ENCODE measurements at regions not wholly inside any gene's neighbourhood (a gene's known extent, or its start where the extent isn't known, plus 50 kb on each side); places are given as distances from the start of the nearest gene placed in this dataset.
A peak's percentile ranks its signal among the peaks of the same experiment; 100 is the strongest.

DNA sequence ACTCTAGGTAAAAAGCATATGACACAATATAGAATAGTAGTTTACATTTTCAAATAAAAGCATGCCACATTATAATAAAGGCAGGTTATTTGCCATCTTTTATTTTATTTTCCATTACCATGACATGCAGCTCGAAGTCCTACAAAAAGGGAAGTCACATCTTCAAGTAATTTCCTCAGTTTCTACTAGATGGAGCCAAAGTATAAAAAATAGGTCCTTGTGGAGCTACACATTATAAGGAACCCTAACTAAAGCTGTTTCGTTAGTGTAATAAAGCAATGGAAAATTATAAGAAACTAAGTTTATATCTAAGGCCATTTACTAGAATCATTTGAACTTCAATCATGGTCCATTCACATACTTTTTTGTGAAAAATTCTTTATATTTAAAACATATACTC lies 674.5 kb downstream of the KCNJ3 start:
- no peak for DNase-seq

DNA sequence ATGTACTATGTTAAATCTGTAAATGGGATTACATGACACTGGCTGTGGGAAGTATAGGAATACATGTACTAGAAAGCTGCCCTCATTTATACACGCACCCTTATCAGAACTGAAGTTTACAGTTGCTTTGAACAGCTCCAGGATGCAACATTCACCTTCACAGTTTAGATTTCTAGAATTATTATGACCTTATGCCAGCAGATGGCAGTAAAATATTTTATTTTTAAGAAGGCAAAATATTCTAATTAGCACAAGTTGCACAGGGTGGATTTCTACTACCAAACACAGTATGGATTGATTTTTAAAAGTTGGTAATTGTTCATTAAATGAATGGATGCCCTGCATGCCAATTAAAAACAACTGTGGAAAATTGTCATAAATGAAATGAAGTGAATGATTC lies 670.4 kb downstream of the KCNJ3 start:
- no peak for DNase-seq

DNA sequence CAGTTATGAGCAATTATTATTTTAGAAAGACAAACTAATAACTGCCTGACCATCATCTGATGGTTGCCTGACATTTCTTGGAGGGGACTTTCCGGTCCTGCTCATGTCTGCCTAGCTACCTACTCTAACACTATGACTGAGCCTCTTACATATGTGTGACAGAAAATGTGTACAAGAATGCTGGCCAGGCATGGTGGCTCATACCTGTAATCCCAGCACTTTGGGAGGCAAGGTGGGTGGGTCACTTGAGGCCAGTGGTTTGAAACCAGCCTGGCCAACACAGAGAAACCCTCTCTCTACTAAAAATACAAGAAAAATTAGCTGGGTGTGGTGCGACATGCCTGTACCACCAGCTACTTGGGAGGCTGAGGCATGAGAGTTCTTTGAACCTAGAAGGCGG lies 666.3 kb downstream of the KCNJ3 start:
- no peak for DNase-seq

DNA sequence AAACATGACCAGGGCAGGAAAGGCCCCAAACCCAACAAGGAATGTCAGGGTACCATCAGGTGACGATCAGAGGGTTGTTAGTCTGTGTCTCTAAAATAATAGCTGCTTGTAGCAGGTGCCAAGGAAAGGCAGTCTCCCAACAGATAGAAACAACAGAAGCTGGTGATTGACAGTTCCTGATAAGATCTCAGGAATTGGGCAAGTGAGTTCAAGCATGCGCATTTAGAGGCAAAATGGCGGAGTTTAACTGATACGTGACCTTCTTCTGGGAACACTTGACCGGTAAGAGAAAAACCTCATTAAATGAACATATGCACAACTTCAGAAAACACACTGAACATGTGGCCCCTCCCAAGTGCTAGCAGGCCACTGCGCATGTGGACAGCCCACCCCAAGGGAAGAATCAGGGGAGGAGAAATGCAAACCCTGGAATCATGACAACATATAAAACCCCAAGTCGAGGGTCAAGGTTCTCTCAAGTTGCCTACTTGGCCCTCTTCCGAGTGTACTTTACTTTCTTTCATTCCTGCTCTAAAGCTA lies 664.9 kb downstream of the KCNJ3 start:
- no peak for DNase-seq

DNA sequence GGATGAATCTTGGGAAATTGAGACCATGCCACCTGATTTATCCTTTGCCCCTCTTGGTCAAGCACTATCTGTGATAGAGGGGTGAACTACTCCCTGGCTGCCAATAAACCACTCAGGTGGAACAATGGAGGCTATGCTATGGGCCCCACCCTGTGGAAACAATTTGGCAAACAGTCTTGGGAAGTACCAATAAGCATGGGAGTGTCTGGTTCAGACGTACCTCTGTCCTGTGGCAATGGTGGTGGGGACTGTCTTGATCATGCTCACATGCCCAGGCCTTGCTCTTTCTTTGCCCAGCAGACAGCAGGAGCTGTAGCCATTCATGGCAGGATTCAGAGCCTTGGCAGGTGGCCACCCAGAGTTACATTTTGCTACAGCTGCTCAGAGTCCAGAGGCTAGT lies 658.7 kb downstream of the KCNJ3 start:
- DNase-seq = no peak

DNA sequence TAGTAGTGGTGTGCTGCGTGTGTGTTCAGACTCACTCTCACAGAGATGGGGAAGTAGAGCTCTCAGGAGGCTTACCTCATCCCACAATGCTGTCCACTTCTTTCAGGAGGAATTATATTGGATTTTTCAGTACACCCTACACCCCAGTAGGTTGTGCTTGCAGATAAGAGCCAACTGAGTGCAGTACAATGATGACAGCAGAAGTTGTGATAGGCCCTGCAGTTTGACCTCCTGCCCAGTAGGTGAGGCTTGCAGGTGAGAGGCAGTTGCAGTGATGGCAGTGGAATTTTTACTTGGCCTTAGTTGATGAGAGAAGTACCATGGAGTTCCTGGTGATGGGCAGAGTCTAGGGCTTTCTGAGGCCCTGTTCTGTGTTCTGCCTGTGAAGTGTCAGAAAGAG lies 657.8 kb downstream of the KCNJ3 start:
- DNase-seq = no peak

DNA sequence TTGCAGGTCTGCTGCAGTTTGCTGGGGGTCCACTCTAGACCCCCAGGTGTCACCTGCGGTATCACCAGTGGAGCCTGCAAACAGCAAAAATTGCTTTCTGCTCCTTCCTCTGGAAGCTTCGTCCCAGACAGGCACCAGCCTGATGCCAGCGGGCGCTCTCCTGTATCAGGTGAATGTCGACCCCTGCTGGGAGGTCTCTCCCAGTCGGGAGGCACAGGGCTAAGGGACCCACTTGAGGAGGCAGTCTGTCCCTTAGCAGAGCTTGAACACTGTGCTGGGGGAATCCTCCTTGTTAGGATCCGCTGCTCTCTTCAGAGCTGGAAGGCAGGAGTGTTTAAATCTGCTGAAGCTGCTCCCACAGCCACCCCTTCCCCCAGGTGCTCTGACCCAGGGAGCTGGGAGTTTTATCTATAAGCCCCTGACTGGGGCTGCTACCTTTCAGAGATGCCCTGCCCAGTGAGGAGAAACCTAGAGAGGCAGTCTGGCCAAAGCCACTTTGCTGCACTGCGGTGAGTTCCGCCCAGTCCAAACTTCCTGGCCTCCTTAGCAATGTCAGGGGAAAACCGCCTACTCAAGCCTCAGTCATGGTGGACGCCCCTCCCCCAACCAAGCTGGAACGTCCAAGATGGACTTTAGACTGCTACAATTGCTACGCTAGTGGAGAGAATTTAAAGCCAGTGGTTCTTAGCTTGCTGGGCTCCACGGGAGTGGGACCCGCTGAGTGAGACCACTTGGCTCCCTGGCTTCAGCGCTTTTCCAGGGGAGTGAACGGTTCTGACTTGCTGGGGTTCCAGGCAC lies 652.5 kb downstream of the KCNJ3 start:
- DNase-seq = no peak

DNA sequence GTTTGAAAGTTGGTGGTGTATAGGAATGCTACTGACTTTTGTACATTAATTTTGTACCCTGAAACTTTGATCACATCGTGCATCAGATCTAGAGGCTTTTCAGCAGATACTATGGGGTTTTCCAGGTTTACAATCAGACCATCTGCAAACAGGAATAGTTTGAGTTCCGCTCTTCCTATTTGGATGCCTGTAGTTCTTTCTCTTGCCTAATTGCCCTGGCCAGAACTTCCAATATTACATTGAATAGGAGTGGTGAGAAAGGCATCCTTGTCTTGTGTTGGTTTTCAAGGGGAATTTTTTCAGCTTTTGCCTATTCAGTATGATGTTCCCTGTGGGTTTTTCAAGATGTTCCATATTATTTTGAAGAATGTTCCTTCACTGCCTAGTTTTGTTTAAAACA lies 633.5 kb downstream of the KCNJ3 start:
- no peak for DNase-seq

DNA sequence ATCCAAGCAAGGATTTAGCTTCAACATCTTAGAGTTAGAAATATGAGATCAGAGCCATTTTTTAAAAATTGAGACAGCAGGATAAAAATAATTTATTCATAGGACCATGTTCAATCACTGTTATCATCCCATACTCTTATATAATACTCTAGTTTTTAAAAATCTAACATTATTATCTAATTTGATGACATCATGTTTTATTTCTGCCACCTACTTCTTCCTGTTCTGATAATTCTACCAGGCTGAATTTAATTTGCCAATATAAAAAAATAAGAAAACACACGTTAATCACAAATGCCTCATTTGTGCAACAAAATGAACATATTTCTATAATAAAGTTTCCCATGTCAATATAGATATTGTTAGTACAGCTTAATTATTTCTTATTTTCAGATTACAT lies 621.7 kb downstream of the KCNJ3 start:
- no peak for DNase-seq

DNA sequence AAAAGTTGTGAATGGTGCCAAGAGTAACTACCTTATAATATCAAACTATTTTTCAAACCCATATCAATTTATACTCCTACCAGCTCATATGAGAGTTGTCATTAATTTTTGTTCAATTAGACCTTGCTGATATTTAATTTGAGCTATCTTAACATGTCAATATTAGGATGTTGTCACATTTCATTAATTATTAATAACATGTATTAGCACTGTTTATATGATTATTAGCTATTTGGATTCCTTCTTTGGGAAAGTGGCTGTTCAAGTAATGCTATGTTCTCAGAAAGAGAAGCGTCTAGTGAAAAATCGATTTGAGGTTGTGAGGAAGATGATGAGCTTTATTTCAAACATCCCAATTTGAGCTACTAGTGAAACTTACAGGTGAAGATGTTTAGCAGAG lies 620.2 kb downstream of the KCNJ3 start:
- DNase-seq = no peak

DNA sequence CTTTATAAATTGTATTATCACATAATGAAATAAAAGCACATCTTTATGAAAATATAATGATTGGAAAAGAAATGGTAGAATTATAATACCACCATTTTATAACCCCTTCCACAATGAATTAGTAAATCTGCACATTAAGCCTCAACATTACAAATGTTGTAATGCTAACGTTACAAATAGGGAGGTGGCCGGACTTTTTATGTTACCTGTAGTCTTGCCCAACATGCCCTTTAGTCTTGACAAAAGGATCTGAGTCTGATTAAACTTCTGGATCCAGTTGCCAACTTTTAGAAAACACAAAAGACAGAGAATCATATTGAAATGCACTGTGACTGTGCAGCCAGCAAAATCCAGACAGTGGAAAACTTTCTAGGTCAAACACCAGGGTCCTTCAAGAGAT lies 617.3 kb downstream of the KCNJ3 start:
- no peak for DNase-seq

DNA sequence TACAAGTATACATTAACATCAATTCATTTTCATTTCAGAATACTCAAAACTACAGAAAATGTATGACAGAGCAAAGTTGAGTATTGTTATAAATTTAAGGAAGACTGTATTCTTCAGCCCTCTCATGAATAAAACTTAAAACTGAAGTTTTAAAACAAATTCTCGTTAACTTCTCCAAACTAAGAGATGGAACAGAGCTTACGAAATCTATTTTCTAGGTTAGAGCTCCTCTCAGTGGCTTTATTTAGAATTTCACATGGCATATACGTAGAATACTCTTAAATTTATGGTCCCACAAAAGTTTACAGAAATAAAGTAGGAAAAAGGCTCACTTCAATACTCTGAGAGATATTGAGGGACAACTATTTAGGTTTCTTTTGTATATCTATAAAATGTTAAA lies 612.1 kb downstream of the KCNJ3 start:
- no peak for DNase-seq

DNA sequence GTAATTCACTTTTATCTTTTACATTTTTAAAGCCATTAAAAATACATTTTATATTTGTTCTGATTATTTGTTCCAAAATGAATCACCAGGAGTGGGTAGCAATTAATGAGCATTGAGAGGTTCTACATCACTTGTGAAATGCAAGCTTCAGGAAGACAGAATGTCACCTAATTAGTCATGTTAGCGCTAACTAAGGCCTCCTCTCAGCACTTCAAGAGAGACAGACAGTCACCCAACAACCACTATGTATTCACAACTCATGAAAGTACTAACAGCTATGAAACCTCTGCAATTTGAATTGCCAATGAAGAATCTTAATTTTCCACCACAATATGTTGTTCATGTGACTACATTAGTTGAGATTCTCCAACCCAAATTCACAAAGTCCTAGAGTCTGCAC lies 611.0 kb downstream of the KCNJ3 start:
- DNase-seq = no peak

DNA sequence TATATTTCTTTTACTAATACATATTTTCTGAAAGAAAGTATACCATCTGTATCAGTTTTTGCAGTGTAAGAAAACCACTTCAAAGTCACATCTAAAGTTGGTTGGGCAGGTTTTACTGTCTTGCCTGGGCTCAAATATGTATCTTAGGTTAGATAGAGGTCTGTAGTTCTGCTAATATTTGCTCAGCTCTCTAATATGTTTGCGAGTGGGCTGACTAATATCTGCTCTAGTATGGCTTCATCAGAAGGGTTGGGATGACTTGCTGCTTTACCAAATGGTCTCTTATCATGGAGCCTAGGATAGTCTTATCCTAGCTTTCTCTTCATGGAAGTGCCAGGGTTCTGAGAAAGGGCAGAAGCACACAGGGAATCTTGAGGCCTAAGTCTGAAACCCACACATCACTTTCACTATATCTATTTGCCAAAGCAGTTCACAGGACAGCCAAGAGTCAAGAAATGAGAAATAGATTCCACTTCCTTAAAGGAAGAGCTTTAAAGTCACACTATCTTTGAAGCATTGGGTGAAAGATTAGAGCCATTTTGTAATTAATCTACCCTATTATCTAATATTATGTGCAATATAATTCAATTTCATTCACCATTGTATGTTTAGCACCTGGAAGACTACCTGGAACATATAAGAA lies 610.0 kb downstream of the KCNJ3 start:
- no peak for DNase-seq

DNA sequence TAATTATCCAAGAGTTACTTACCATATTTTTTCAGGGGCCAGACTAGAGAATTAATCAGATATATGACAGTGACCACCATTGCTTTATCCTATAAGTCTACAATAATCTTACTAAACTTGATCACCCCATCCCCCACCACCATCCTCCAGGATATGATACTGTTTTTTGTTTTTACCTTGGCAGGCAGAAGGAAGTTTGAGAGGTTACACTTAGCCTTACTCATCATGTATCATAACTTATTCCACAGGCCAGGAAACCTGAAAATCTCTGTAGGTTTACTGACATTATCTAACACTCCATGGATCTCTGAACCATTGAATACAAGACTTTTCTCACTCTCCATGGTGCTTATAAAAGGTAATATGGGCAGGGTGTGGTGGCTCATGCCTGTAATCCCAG lies 602.7 kb downstream of the KCNJ3 start:
- no peak for DNase-seq

DNA sequence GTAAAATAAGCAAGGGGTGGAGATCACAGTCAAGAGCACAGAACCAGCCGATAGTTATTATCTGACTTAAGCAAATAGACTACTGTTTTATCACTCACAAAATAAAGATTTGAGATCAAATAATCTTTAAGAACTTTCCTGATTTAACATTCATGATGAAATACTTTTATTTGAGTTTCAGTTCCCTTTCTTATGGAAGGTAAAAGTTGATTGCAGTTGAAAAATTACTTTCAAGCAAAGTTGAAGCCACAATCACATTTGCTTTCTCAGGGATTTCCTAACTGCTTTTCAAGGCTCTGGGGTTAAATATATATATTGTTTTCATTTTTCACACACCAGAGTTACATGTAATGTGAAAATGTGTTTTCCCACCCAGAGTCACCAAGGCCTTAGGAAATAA lies 599.5 kb downstream of the KCNJ3 start:
- no peak for DNase-seq

DNA sequence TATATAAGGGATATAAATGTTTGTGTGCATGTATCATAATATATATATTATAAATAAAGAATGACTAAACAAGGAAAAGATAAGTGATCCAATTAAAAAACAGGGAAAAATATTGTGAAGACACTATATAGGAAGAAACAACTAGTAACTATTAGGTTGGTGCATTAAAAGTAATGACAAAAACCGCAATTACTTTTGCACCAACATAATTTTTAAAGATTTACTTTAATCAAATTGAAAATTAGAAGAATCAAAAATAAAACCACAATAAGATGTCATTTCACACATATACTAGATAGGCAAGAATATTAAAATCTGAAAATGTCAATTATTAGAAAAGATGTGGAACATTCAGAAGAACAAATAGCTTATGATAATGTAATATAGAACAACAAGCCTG lies 595.9 kb downstream of the KCNJ3 start:
- no peak for DNase-seq

DNA sequence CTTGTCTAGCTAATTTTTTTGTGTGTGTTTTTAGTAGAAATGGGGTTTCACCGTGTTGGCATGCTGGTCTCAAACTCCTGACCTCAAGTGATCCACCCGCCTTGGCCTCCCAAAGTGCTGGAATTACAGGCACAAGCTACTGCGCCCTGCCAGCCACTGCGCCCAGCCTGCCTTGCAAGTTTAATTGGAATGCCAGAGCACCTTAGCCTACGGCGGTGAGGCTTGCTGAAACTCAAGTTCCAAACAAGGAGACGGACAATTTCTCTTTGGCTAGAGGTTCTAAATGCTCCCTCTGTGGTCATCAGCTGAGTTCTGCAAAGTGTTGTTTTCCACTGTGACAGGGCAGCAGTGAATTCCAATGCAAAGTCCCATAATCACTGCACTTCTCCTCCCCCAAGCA lies 583.4 kb downstream of the KCNJ3 start:
- DNase-seq = no peak

DNA sequence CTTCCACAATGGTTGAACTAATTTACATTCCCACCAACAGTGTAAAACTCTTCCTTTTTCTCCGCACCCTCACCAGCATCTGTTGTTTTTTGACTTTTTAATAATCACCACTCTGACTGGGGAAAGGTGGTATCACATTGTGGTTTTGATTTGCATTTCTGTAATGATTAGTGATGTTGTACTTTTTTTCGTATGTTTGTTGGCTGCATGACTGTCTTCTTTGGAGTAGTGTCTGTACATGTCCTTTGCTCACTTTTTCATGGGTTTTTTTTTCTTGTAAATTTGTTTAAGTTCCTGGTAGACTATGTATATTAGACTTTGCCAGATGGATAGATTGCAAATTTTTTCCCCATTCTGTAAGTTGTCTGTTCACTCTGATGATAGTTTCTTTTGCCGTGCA lies 574.8 kb downstream of the KCNJ3 start:
- DNase-seq = no peak

DNA sequence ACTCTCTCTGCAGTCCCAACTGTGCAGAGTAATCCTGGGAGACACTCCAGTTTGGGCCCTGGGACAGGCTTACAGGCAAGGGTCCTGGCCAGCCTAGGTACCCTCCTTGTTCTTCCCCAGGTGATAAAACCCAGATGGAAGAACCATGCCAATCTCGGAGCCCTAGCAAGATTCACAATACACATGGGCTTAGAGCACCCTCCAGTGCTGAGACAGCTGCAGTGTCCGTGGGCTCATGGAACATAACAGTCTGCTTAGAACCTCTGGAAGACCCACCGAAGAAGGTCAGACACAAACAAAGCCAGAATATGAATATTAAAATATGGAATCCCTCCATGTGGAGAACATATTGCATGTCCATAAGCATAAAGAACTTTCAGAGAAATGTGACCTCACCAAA lies 568.1 kb downstream of the KCNJ3 start:
- DNase-seq = no peak

DNA sequence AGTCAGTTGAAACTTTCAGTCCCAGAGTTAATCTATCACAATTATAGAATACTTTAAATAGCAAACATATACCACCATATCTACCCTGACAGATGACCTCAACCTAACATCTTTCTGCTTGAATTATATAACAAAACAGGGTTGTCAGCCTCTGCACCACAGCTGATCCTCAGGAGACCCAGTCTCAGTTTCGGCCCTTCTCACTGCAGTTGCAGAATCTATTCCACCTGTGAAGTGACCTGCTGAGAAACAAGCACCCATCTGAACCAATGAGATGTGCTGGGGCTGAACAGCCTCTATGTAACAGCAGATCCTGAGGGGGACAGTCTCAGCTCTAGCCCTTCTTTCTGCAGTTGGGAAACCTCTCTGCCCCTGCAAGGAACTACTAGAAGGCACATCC lies 567.6 kb downstream of the KCNJ3 start:
- DNase-seq = no peak

DNA sequence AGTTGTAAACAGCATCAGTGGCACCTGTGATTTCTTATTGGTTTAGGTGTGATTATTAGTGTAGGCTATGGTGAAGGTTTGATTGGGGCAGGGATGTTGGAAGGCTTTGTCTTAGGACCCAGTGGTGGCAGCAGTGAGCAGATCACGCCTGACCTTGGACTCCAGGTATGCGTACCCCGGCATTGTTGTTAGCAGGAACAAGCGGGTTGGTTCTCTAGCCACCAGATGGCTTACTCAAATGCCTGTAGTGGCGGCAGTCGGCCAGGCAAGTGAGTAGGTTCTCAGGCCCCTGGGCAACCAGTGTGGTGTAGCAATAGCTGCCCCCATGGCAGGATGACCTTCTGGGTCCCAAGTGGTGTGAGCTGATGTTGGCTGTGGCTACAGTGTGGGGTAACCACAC lies 558.3 kb downstream of the KCNJ3 start:
- DNase-seq = no peak

DNA sequence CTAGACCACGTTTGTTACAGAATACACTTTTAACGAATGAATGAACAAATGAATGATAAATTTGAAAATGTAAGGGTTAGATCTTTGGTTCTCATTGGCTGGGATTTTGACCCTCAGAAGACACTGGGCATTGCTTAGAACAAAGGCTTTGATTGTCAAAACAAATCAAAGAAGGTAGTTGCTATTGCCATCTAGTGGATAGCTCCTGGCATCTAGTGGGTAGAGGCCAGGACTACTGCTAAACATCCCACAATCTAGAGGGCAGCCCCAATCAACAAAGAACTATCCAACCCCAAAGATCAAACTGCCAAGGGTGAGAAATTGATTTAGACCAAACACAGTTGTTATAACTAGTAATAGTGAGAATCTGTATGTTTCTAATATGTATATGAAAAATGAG lies 552.3 kb downstream of the KCNJ3 start:
- peak; percentile 22 for DNase-seq

DNA sequence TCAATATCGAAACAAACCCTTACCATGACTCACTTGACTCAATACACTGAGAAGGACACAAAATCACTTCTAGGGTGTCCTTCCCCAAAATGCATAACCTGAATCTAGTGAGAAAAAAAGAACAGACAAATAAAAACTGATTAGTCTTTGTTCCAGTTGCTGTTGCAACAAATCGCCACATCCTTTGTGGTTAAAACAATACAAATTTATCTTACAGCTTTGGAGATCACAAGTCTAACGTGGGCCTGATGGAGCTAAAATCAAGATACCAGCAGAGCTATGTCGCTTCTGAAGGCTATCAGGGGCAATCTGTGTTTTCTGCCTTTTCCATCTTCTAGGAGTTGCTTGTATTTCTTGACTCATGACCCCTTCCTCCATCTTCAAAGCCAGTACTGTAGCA lies 541.7 kb downstream of the KCNJ3 start:
- DNase-seq = no peak

DNA sequence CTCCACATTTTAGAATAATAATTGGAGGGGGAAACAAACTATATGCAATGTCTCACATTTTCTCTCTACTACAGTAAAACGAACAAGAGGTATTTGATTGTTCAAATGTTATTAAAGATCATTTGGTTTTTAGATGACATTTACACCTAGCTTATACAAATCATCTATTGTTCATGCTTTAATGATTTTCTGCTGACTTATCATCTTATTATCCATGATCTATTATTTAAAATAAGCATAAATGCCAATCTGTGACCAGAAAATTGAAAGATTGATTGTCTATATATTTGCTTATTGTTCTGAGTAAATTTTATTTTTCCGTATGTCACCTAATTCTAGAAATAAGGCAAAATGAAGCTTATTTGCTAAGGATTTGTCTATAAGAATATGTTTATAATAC lies 537.2 kb downstream of the KCNJ3 start:
- no peak for DNase-seq
